Ecto neural progenitor cell (in vitro differentiated cells): ENCODE measurements at regions not wholly inside any gene's neighbourhood (a gene's known extent, or its start where the extent isn't known, plus 50 kb on each side); places are given as distances from the start of the nearest gene placed in this dataset.
"Not testable (repeated sequence)": the region's sequence is repeated elsewhere in the genome, so short reads cannot be mapped to it uniquely, and the experiment has no call there.

Experiments
- DNase-seq: peaks from one replicate; pipeline ENCODE4 v3.0.0-alpha.2; 2018; ENCODE audit warnings: low spot score

GRCh38 chr10:78437998-78438906 is 404.6 kb downstream of the RPS24 start:
- no peak for DNase-seq

- no peak for DNase-seq
Observed at GRCh38 chr10:78438907-78439809, 405.5 kb downstream of the RPS24 start.

GRCh38 chr10:78441010-78441409 is 407.3 kb downstream of the RPS24 start:
- no peak for DNase-seq

GRCh38 chr10:78441694-78442093 is 408.0 kb downstream of the RPS24 start:
- no peak for DNase-seq

- no peak for DNase-seq
Observed at GRCh38 chr10:78442836-78443550, 409.3 kb downstream of the RPS24 start.

- no peak for DNase-seq
Observed at GRCh38 chr10:78443900-78444571, 410.4 kb downstream of the RPS24 start.

- not testable (repeated sequence) for DNase-seq
Observed at GRCh38 chr10:78444741-78445140, 411.1 kb downstream of the RPS24 start.

- no peak for DNase-seq
Observed at GRCh38 chr10:78445308-78445707, 411.6 kb downstream of the RPS24 start.

- no peak for DNase-seq
Observed at GRCh38 chr10:78448470-78448869, 414.8 kb downstream of the RPS24 start.

- DNase-seq: no peak
Observed at GRCh38 chr10:78448994-78449418, 415.3 kb downstream of the RPS24 start.

GRCh38 chr10:78449554-78449953 is 415.9 kb downstream of the RPS24 start:
- DNase-seq: no peak

GRCh38 chr10:78450239-78450638 is 416.6 kb downstream of the RPS24 start:
- no peak for DNase-seq

- no peak for DNase-seq
Observed at GRCh38 chr10:78450807-78451485, 417.3 kb downstream of the RPS24 start.

- DNase-seq: peak; percentile 68
Observed at GRCh38 chr10:78451592-78451991, 417.9 kb downstream of the RPS24 start.

GRCh38 chr10:78454123-78454645 is 420.5 kb downstream of the RPS24 start:
- DNase-seq: no peak

- no peak for DNase-seq
Observed at GRCh38 chr10:78455236-78455635, 421.6 kb downstream of the RPS24 start.

- DNase-seq: no peak
Observed at GRCh38 chr10:78455811-78456210, 422.1 kb downstream of the RPS24 start.

GRCh38 chr10:78456649-78457400 is 423.2 kb downstream of the RPS24 start:
- no peak for DNase-seq

- DNase-seq: no peak
Observed at GRCh38 chr10:78457804-78458482, 424.3 kb downstream of the RPS24 start.
